A673 (cell line): ENCODE measurements at regions not wholly inside any gene's neighbourhood (a gene's known extent, or its start where the extent isn't known, plus 50 kb on each side); places are given as distances from the start of the nearest gene placed in this dataset.

Source experiments
- CTCF ChIP-seq: fragments of 300-800, 200-600 bp; sonication (generic); conservative IDR thresholded peaks from 2 replicates; pipeline ENCODE4 v1.5.1; 2017; ENCODE audit warnings: low read depth, mild to moderate bottlenecking, antibody characterized with exemption, low read length, moderate library complexity, mixed read lengths
- EZH2 ChIP-seq: fragments of 200-600 bp; sonication (generic); IDR thresholded peaks from 2 replicates; pipeline ENCODE4 v1.6.1; 2017; ENCODE audit warnings: borderline replicate concordance, low read depth, mild to moderate bottlenecking, mixed read lengths, antibody characterized with exemption, low read length; ENCODE audit not compliant: poor library complexity, severe bottlenecking

- no peak for TF ChIP-seq CTCF
- no peak for TF ChIP-seq EZH2
Measured at GRCh38 chr1:55367273-55367672, 152.1 kb upstream of the USP24 start.
